ENCODE measurements at regions not wholly inside any gene's neighbourhood (a gene's known extent, or its start where the extent isn't known, plus 50 kb on each side); places are given as distances from the start of the nearest gene placed in this dataset.
"Not testable (repeated sequence)": the region's sequence is repeated elsewhere in the genome, so short reads cannot be mapped to it uniquely, and the experiment has no call there.

DNA sequence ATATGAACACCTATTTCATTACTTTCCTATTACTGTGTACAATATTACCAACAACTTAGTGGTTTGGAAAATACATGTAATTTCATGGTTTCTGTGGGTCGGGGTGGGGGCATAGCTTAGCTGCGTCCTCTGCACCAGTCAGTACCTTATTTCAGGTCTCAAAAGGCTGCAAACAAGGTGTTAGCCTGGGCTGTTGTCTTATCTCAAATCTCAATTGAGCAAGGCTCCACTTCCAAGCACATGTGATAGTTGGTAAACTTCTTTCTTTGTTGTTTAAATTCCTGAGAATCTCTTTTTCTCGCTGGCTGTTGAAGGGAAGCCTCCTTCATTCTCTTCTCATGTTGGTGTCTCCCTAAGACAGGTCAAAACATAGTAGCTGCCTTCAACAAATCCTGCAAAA lies 485.4 kb downstream of the AMY1C start:
- in situ Hi-C loops (cut with MboI; ENCODE audit: low sequenced_read_pairs, unreplicated experiment): no loop called here
- TF ChIP-seq, protein P1, sequence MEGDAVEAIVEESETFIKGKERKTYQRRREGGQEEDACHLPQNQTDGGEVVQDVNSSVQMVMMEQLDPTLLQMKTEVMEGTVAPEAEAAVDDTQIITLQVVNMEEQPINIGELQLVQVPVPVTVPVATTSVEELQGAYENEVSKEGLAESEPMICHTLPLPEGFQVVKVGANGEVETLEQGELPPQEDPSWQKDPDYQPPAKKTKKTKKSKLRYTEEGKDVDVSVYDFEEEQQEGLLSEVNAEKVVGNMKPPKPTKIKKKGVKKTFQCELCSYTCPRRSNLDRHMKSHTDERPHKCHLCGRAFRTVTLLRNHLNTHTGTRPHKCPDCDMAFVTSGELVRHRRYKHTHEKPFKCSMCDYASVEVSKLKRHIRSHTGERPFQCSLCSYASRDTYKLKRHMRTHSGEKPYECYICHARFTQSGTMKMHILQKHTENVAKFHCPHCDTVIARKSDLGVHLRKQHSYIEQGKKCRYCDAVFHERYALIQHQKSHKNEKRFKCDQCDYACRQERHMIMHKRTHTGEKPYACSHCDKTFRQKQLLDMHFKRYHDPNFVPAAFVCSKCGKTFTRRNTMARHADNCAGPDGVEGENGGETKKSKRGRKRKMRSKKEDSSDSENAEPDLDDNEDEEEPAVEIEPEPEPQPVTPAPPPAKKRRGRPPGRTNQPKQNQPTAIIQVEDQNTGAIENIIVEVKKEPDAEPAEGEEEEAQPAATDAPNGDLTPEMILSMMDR (IDR thresholded peaks at IDR 0.05; ENCODE audit: borderline replicate concordance, control extremely low read depth, extremely low read depth, insufficient read depth, missing control alignments): no peak

DNA sequence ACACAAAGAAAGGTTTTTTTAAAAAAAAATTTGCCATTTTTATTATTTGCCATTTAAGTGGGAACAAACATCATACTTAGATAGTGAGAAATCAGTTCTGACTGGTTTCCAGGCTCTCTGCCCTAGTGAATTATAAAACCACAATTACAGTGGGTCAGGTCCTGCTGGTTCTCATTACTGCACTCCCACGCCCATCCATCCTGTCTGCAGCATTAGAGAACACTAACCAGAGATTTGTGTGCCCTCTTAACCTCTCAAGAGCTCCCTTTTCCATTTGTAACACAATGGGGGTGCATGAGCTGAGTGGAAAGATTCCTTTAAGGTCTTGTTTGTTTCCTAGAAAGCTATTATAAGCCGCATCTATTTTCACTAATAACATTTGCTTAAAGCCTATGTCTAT lies 489.3 kb downstream of the AMY1C start:
- in situ Hi-C loops (cut with MboI; ENCODE audit: low sequenced_read_pairs, unreplicated experiment): no loop called here
- TF ChIP-seq, protein P1 (IDR thresholded peaks at IDR 0.05; ENCODE audit: borderline replicate concordance, control extremely low read depth, extremely low read depth, insufficient read depth, missing control alignments): no peak
- DNase-seq (ENCODE audit: low spot score): no peak

More for the DNA sequence above, 485.4 kb downstream of the AMY1C start:
- no peak for DNase-seq (ENCODE audit: low spot score)

DNA sequence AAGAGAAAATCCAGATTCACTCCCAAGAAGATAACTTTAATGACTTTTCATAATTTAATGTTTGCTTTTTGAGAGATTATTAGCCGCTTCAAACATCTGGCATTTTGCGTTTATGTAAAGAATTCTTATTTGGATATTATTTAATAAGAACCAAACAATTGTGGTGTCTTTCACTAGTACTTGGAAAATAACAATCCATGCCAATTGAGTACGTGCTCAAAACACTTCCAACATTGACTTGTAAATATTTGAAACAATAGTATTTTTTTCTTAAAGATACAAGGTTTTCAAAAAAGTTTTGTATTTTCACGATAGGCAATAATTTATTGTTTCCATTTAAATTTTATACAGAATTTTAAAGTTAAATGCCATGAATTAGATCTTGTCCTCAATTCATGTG lies 498.7 kb downstream of the AMY1C start:
- in situ Hi-C loops (cut with MboI; ENCODE audit: low sequenced_read_pairs, unreplicated experiment): no loop called here
- no peak for DNase-seq (ENCODE audit: low spot score)
- TF ChIP-seq, protein P1 (IDR thresholded peaks at IDR 0.05; ENCODE audit: borderline replicate concordance, control extremely low read depth, extremely low read depth, insufficient read depth, missing control alignments): no peak

DNA sequence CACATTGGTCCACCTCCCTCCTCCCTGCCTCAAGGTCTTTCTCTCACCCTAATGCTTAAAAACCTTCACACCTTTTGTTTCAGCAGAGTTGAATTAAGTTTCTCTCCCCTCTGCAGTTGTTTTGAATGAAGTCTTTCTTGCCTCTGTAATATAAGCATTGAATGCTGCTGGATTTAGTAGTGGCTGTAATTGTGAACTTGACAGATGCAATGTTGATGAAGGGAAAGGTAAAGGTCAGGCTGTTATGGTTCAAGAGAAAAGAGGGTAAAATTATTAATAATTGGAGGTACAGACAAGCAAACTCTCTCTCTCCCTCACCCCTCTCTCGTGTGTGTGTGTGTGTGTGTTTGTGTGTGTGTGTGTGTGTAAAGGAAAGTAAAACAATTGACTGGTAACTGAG lies 509.8 kb downstream of the AMY1C start:
- in situ Hi-C loops (cut with MboI; ENCODE audit: low sequenced_read_pairs, unreplicated experiment): no loop called here
- no peak for DNase-seq (ENCODE audit: low spot score)
- TF ChIP-seq, protein P1 (IDR thresholded peaks at IDR 0.05; ENCODE audit: borderline replicate concordance, control extremely low read depth, extremely low read depth, insufficient read depth, missing control alignments): no peak

DNA sequence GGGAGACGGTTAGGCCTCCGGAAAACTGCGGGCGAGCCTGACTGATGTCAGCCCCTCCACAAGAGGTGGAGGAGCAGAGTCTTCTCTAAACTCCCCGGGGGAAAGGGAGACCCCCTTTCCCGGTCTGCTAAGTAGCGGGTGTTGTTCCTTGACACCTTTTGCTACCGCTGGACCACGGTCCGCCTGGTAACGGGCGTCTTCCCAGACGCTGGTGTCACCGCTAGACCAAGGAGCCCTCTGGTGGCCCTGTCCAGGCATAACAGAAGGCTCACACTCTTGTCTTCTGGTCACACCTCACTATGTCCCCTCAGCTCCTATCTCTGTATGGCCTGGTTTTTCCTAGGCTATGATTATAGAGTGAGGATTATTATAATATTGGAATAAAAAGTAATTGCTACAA lies 513.4 kb downstream of the AMY1C start:
- in situ Hi-C loops (cut with MboI; ENCODE audit: low sequenced_read_pairs, unreplicated experiment); DNase-seq (ENCODE audit: low spot score): not testable (repeated sequence)

DNA sequence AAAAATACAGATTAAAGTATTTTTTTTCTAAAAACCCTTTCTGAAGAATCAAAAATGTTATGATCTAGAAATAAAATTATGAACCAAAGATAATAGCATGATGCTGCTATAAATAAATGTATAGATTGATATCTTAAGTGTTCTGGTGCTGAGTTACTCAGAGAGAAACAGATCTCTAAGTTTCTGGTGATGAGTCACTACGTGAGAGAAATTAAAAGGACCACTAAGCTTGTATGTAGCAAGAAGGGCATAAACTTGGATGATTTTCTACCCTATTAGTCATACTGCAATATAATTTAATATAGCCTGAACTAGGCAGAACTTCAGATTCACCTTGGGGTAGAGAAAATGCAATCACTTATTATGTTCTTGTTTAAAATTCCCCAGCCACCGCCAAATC lies 514.8 kb downstream of the AMY1C start:
- in situ Hi-C loops (cut with MboI; ENCODE audit: low sequenced_read_pairs, unreplicated experiment): no loop called here
- no peak for DNase-seq (ENCODE audit: low spot score)
- TF ChIP-seq, protein P1 (IDR thresholded peaks at IDR 0.05; ENCODE audit: borderline replicate concordance, control extremely low read depth, extremely low read depth, insufficient read depth, missing control alignments): no peak

DNA sequence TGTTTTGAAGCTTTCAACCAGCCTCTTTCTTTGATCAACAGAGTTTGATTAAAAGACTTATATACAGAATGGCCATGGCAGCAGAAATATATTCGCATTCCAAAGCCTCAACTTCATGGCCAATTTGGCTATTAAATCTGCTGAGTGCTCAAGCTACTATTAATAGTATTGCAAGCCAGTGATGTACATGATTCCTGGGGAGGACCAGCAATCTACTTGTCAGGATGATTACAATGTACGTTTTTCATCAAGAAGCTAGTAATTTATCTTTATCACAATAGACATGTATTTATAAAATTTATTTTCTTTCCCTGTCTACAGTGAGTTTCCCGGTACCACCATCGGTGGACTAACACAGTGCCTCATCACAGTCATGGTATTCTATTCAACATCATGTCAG lies 515.5 kb downstream of the AMY1C start:
- in situ Hi-C loops (cut with MboI; ENCODE audit: low sequenced_read_pairs, unreplicated experiment): no loop called here
- TF ChIP-seq, protein P1 (IDR thresholded peaks at IDR 0.05; ENCODE audit: borderline replicate concordance, control extremely low read depth, extremely low read depth, insufficient read depth, missing control alignments): no peak
- DNase-seq (ENCODE audit: low spot score): no peak

All from GM13976 (cell line).